ENCODE measurements at regions not wholly inside any gene's neighbourhood (a gene's known extent, or its start where the extent isn't known, plus 50 kb on each side); places are given as distances from the start of the nearest gene placed in this dataset.
"Not testable (repeated sequence)": the region's sequence is repeated elsewhere in the genome, so short reads cannot be mapped to it uniquely, and the experiment has no call there.

- H3K27me3 ChIP-seq (ENCODE audit: control insufficient read depth, insufficient read depth), result no peaks in the 10 kb centered on the region
Measured at GRCh38 chr16:86953631-86954391, 363.4 kb downstream of the C16orf95 start.

GRCh38 chr16:86955136-86955855, 361.9 kb downstream of the C16orf95 start:
- DNase-seq (no peak), ATAC-seq (no peak)
- H3K9me3 ChIP-seq (ENCODE audit: control insufficient read depth, low read length), result no peaks in the 10 kb centered on the region
- intact Hi-C loops (cut with DNase I), result no loop called here
- 92% methylated on average over 13 of the region's 13 CpGs for WGBS
- no peak overlapping the region for H3K4me3 ChIP-seq (ENCODE audit: low read length)
- H3K27ac ChIP-seq (ENCODE audit: low read length), result no peak overlapping the region
- H3K27me3 ChIP-seq (ENCODE audit: control insufficient read depth, insufficient read depth), result no peaks in the 10 kb centered on the region
- H3K4me1 ChIP-seq (ENCODE audit: control insufficient read depth, insufficient read depth, low read length), result peaks cover 4% of the 10 kb centered on the region

More at GRCh38 chr16:86953631-86954391, 363.4 kb downstream of the C16orf95 start:
- 49% methylated on average over 29 of the region's 29 CpGs for WGBS
- Histone ChIP-seq H3K4me3 (ENCODE audit: low read length) (no peak overlapping the region), H3K4me1 (ENCODE audit: control insufficient read depth, insufficient read depth, low read length) (no peaks in the 10 kb centered on the region), H3K9me3 (ENCODE audit: control insufficient read depth, low read length) (no peaks in the 10 kb centered on the region), H3K27ac (ENCODE audit: low read length) (no peak overlapping the region)
- DNase-seq, result no peak
- ATAC-seq, result peak; percentile 7 to 32
- intact Hi-C loops (cut with DNase I), result no loop called here

DNA sequence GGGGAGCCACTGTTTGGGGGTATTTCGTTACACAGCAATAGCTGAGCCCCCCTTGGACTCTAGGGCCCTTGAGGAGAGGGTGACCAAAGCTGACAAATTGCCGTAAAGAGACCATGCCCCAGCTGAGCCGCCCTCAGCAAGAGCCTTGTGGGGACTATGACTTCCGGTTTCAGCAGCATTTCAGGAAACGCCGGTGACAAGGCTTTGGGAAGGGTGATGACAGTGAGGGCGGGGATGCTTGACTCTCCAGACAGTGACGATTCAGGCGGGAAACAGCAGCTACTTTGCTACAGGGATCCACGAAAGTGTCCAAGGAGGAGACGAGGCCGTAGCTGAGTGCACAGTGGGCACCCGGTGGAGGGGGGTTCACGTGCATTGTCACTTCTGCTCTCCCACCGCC, 360.8 kb downstream of the C16orf95 start:
- DNase-seq (no peak), ATAC-seq (no peak)
- no peaks in the 10 kb centered on the region for H3K27me3 ChIP-seq (ENCODE audit: control insufficient read depth, insufficient read depth)
- H3K9me3 ChIP-seq (ENCODE audit: control insufficient read depth, low read length), result no peaks in the 10 kb centered on the region
- peaks cover 4% of the 10 kb centered on the region for H3K4me1 ChIP-seq (ENCODE audit: control insufficient read depth, insufficient read depth, low read length)
- H3K27ac ChIP-seq (ENCODE audit: low read length), result no peak overlapping the region
- WGBS, result 55% methylated on average over 15 of the region's 15 CpGs
- intact Hi-C loops (cut with DNase I), result no loop called here
- no peak overlapping the region for H3K4me3 ChIP-seq (ENCODE audit: low read length)

DNA sequence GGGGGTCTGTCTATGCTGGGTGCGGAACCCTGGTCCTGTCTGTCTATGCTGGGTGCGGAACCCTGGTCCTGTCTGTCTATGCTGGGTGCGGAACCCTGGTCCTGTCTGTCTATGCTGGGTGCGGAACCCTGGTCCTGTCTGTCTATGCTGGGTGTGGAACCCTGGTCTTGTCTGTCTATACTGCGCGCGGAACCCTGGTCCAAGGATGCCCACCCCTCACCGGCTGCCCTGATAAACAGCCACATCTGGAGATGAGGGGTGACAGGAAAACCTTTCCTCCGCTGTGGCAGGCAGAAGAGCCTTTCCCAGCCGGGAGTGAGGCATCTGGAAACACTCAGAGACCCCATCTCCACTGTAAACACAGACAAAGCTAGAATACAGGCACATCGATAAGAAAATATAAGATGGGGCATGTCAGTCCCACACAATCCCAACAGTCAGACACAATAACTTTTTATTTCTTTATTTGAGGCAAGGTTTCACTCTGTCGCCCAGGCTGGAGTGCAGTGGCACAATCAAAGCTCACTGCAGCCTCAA, 359.5 kb downstream of the C16orf95 start:
- intact Hi-C loops (cut with DNase I); H3K9me3 ChIP-seq (ENCODE audit: control insufficient read depth, low read length); H3K4me1 ChIP-seq (ENCODE audit: control insufficient read depth, insufficient read depth, low read length); ATAC-seq; DNase-seq; H3K27me3 ChIP-seq (ENCODE audit: control insufficient read depth, insufficient read depth); H3K4me3 ChIP-seq (ENCODE audit: low read length); H3K27ac ChIP-seq (ENCODE audit: low read length): not testable (repeated sequence)
- WGBS, result 91% methylated on average over 12 of the region's 12 CpGs

DNA sequence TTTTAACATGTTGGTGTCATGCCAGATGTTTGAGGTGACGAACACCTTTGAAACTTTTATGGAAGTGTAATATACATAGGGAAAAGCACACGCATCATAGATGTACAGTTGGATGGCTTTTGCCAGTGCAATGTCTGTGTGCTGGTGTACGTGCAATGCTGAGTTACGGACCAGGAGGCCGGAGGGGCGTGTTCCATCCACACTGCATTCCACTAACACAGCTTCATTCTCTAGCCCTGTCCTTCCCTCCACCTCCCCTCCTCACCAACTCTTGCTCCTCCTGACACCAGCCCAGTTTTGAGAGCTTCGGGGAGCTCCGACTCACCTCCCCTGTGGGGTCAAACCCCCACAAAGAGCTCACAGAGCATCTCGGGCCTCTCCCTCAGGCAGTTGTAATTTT, 358.8 kb downstream of the C16orf95 start:
- H3K4me3 ChIP-seq (ENCODE audit: low read length), result no peak overlapping the region
- H3K27me3 ChIP-seq (ENCODE audit: control insufficient read depth, insufficient read depth), result no peaks in the 10 kb centered on the region
- no peak for ATAC-seq
- WGBS, result 93% methylated on average over 9 of the region's 9 CpGs
- intact Hi-C loops (cut with DNase I), result no loop called here
- DNase-seq, result no peak
- no peak overlapping the region for H3K27ac ChIP-seq (ENCODE audit: low read length)
- no peaks in the 10 kb centered on the region for H3K9me3 ChIP-seq (ENCODE audit: control insufficient read depth, low read length)
- H3K4me1 ChIP-seq (ENCODE audit: control insufficient read depth, insufficient read depth, low read length), result peaks cover 4% of the 10 kb centered on the region

DNA sequence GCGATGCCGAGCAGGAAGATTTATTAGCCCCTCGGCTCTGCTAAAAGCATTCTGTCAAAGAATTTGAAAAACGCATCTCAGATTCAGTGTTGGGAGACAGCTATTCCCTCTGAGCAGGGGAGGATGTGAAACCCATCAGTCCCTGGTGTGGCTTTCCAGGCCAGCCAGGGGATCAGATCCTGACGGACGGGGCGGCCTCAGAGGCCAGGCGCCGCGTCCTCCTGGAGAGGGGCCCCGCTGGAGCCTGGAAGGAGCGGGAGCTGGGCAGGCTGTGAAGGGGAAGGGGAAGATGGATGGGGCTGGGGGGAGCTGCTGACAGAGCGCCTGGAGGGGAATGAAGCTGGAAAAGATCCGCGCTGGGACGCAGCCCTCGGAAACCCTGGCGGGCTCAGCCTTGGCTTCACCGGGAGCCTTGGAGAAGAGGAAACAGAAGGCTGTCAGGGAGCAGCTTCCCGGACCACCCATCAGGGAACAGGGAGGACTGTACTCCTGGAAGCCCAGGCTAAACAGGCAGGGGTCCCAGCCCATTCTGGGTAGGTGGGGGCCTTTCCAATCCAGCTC, 358.0 kb downstream of the C16orf95 start:
- DNase-seq (no peak), ATAC-seq (no peak)
- WGBS, result 42% methylated on average over 20 of the region's 20 CpGs
- Histone ChIP-seq H3K4me1 (ENCODE audit: control insufficient read depth, insufficient read depth, low read length) (peaks cover 4% of the 10 kb centered on the region), H3K9me3 (ENCODE audit: control insufficient read depth, low read length) (no peaks in the 10 kb centered on the region), H3K4me3 (ENCODE audit: low read length) (no peak overlapping the region), H3K27ac (ENCODE audit: low read length) (no peak overlapping the region), H3K27me3 (ENCODE audit: control insufficient read depth, insufficient read depth) (no peaks in the 10 kb centered on the region)
- intact Hi-C loops (cut with DNase I), result no loop called here

- Histone ChIP-seq H3K4me3 (ENCODE audit: low read length) (no peak overlapping the region), H3K27me3 (ENCODE audit: control insufficient read depth, insufficient read depth) (no peaks in the 10 kb centered on the region), H3K4me1 (ENCODE audit: control insufficient read depth, insufficient read depth, low read length) (peaks cover 4% of the 10 kb centered on the region), H3K27ac (ENCODE audit: low read length) (no peak overlapping the region), H3K9me3 (ENCODE audit: control insufficient read depth, low read length) (no peaks in the 10 kb centered on the region)
- intact Hi-C loops (cut with DNase I), result no loop called here
- no peak for DNase-seq
- ATAC-seq, result no peak
- WGBS, result 81% methylated on average over 3 of the region's 3 CpGs
Measured at GRCh38 chr16:86959729-86960128, 357.5 kb downstream of the C16orf95 start.

- peaks cover 4% of the 10 kb centered on the region for H3K4me1 ChIP-seq (ENCODE audit: control insufficient read depth, insufficient read depth, low read length)
- no peak overlapping the region for H3K27ac ChIP-seq (ENCODE audit: low read length)
- ATAC-seq (no peak), DNase-seq (no peak)
- no peaks in the 10 kb centered on the region for H3K9me3 ChIP-seq (ENCODE audit: control insufficient read depth, low read length)
- H3K4me3 ChIP-seq (ENCODE audit: low read length), result no peak overlapping the region
- intact Hi-C loops (cut with DNase I), result no loop called here
- WGBS, result 50% methylated on average over 10 of the region's 10 CpGs
- no peaks in the 10 kb centered on the region for H3K27me3 ChIP-seq (ENCODE audit: control insufficient read depth, insufficient read depth)
Measured at GRCh38 chr16:86960266-86960665, 356.9 kb downstream of the C16orf95 start.

- Histone ChIP-seq H3K27me3 (ENCODE audit: control insufficient read depth, insufficient read depth) (no peaks in the 10 kb centered on the region), H3K4me3 (ENCODE audit: low read length) (no peak overlapping the region), H3K27ac (ENCODE audit: low read length) (no peak overlapping the region), H3K4me1 (ENCODE audit: control insufficient read depth, insufficient read depth, low read length) (peaks cover 4% of the 10 kb centered on the region), H3K9me3 (ENCODE audit: control insufficient read depth, low read length) (no peaks in the 10 kb centered on the region)
- ATAC-seq, result no peak
- DNase-seq, result peak in 1 of 3 donors; percentile 69
- 45% methylated on average over 17 of the region's 17 CpGs for WGBS
- intact Hi-C loops (cut with DNase I), result no loop called here
Measured at GRCh38 chr16:86961171-86961601, 356.0 kb downstream of the C16orf95 start.

- Histone ChIP-seq H3K9me3 (ENCODE audit: control insufficient read depth, low read length) (no peaks in the 10 kb centered on the region), H3K27ac (ENCODE audit: low read length) (no peak overlapping the region), H3K27me3 (ENCODE audit: control insufficient read depth, insufficient read depth) (no peaks in the 10 kb centered on the region), H3K4me3 (ENCODE audit: low read length) (no peak overlapping the region), H3K4me1 (ENCODE audit: control insufficient read depth, insufficient read depth, low read length) (peaks cover 4% of the 10 kb centered on the region)
- DNase-seq (no peak), ATAC-seq (no peak)
- intact Hi-C loops (cut with DNase I), result no loop called here
- WGBS, result 90% methylated on average over 7 of the region's 7 CpGs
Measured at GRCh38 chr16:86962259-86962658, 354.9 kb downstream of the C16orf95 start.

DNA sequence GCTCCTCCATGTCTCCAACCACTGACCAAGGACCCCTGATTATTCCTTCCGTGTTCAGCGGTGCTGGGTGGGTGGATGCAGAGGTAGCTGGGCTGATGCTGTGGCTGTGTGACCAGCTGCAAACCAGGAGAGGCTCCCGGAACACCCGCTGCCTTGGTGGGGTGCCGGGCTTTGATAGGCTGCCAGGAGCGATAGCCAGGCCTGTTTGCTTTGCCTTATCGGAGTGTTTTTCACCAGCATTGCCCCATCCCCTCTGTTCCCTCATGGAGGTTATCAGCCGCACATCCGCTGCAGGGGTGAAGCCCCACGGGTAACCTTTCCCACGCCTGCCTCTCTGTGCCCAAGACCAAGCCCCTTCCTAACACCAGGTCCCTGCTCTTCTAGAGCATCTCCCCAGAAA, 354.3 kb downstream of the C16orf95 start:
- ATAC-seq, result peak in 1 of 2 donors; percentile 61
- WGBS, result 85% methylated on average over 11 of the region's 11 CpGs
- H3K27ac ChIP-seq (ENCODE audit: low read length), result no peak overlapping the region

More for the DNA sequence above, 354.3 kb downstream of the C16orf95 start:
- Histone ChIP-seq H3K4me1 (ENCODE audit: control insufficient read depth, insufficient read depth, low read length) (peaks cover 4% of the 10 kb centered on the region), H3K4me3 (ENCODE audit: low read length) (no peak overlapping the region), H3K27me3 (ENCODE audit: control insufficient read depth, insufficient read depth) (no peaks in the 10 kb centered on the region), H3K9me3 (ENCODE audit: control insufficient read depth, low read length) (no peaks in the 10 kb centered on the region)
- intact Hi-C loops (cut with DNase I), result no loop called here
- DNase-seq, result peak in 1 of 3 donors; percentile 36

All from right cardiac atrium (tissue), 5 donors.